HG02870 (cell line): ENCODE measurements at regions not wholly inside any gene's neighbourhood (a gene's known extent, or its start where the extent isn't known, plus 50 kb on each side); places are given as distances from the start of the nearest gene placed in this dataset.

Experiments
- ATAC-seq: cut with Tn5 transposase; IDR thresholded peaks from one replicate; pipeline ENCODE4 v1.9.1; 2021; ENCODE audit warnings: mild to moderate bottlenecking, moderate library complexity; ENCODE audit not compliant: unreplicated experiment

- no peak for ATAC-seq
Measured at GRCh38 chr1:216892581-216893160, 169.4 kb upstream of the ESRRG start.

- no peak for ATAC-seq
Measured at GRCh38 chr1:216890871-216891270, 167.6 kb upstream of the ESRRG start.

GRCh38 chr1:216888731-216889130 lies 165.5 kb upstream of the ESRRG start:
- no peak for ATAC-seq

- no peak for ATAC-seq
Measured at GRCh38 chr1:216887032-216887431, 163.8 kb upstream of the ESRRG start.

GRCh38 chr1:216884614-216885229 lies 161.5 kb upstream of the ESRRG start:
- ATAC-seq = no peak

GRCh38 chr1:216883518-216883917 lies 160.3 kb upstream of the ESRRG start:
- ATAC-seq = no peak

GRCh38 chr1:216881695-216882094 lies 158.5 kb upstream of the ESRRG start:
- ATAC-seq = no peak

GRCh38 chr1:216866714-216867113 lies 143.5 kb upstream of the ESRRG start:
- no peak for ATAC-seq

GRCh38 chr1:216855810-216856209 lies 132.6 kb upstream of the ESRRG start:
- ATAC-seq = no peak

GRCh38 chr1:216854836-216855484 lies 131.7 kb upstream of the ESRRG start:
- no peak for ATAC-seq

GRCh38 chr1:216851073-216851472 lies 127.8 kb upstream of the ESRRG start:
- ATAC-seq = peak; percentile 79

GRCh38 chr1:216849146-216849545 lies 125.9 kb upstream of the ESRRG start:
- ATAC-seq = no peak

GRCh38 chr1:216847397-216848036 lies 124.3 kb upstream of the ESRRG start:
- no peak for ATAC-seq

GRCh38 chr1:216846339-216846738 lies 123.1 kb upstream of the ESRRG start:
- no peak for ATAC-seq

- no peak for ATAC-seq
Measured at GRCh38 chr1:216843409-216843808, 120.2 kb upstream of the ESRRG start.

GRCh38 chr1:216841165-216841564 lies 117.9 kb upstream of the ESRRG start:
- no peak for ATAC-seq

GRCh38 chr1:216836316-216836715 lies 113.1 kb upstream of the ESRRG start:
- no peak for ATAC-seq

- ATAC-seq = no peak
Measured at GRCh38 chr1:216833509-216833908, 110.3 kb upstream of the ESRRG start.

- no peak for ATAC-seq
Measured at GRCh38 chr1:216832192-216832591, 109.0 kb upstream of the ESRRG start.

- ATAC-seq = no peak
Measured at GRCh38 chr1:216830424-216831210, 107.4 kb upstream of the ESRRG start.

GRCh38 chr1:216827251-216827650 lies 104.0 kb upstream of the ESRRG start:
- no peak for ATAC-seq
